Neural cell (in vitro differentiated cells): ENCODE measurements at regions not wholly inside any gene's neighbourhood (a gene's known extent, or its start where the extent isn't known, plus 50 kb on each side); places are given as distances from the start of the nearest gene placed in this dataset.

Source experiments
- H2AFZ ChIP-seq: fragments of 200-600, 300-800 bp; sonication (generic), shearing (Covaris generic); 2 replicates; pipeline ENCODE4 v1.6.0; 2014; ENCODE audit warnings: low read depth, mild to moderate bottlenecking, antibody characterized with exemption, low read length, moderate library complexity
- H3F3A ChIP-seq: fragments of 200-600 bp; shearing (Covaris generic); 2 replicates; pipeline ENCODE4 v1.6.1; 2016; ENCODE audit warnings: mild to moderate bottlenecking, moderate library complexity, mixed read lengths, antibody characterized with exemption, low read length; ENCODE audit not compliant: insufficient read depth, poor library complexity, severe bottlenecking
- H3K27ac ChIP-seq: fragments of 200-600, 300-800 bp; sonication (generic), shearing (Covaris generic); 2 replicates; pipeline ENCODE4 v1.5.1; 2014; ENCODE audit warnings: mild to moderate bottlenecking, low read length, moderate library complexity
- H3K27me3 ChIP-seq: fragments of 300-800, 200-600 bp; sonication (generic), shearing (Covaris generic); 2 replicates; pipeline ENCODE4 v1.6.0; 2014; ENCODE audit warnings: mild to moderate bottlenecking, low read depth, low read length, moderate library complexity; ENCODE audit not compliant: insufficient read depth
- H3K36me3 ChIP-seq: fragments of 300-800, 200-600 bp; sonication (generic), shearing (Covaris generic); 2 replicates; pipeline ENCODE4 v1.5.1; 2014; ENCODE audit warnings: mild to moderate bottlenecking, antibody characterized with exemption, low read length, moderate library complexity; ENCODE audit not compliant: insufficient read depth
- H3K4me2 ChIP-seq: fragments of 300-800, 200-600 bp; sonication (generic), shearing (Covaris generic); 2 replicates; pipeline ENCODE4 v1.6.0; 2014; ENCODE audit warnings: mild to moderate bottlenecking, low read length
- H3K4me3 ChIP-seq: fragments of 300-800, 200-600 bp; sonication (generic), shearing (Covaris generic); 2 replicates; pipeline ENCODE4 v1.5.1; 2014; ENCODE audit warnings: mild to moderate bottlenecking, low read length, moderate library complexity
- H3K79me2 ChIP-seq: fragments of 200-600 bp; shearing (Covaris generic); replicated peaks from 2 replicates; pipeline ENCODE4 v1.6.0; 2014; ENCODE audit warnings: mild to moderate bottlenecking, low read length, moderate library complexity; ENCODE audit not compliant: insufficient read depth
- H3K9ac ChIP-seq: fragments of 300-800, 200-600 bp; sonication (generic), shearing (Covaris generic); 2 replicates; pipeline ENCODE4 v1.6.1; 2016; ENCODE audit warnings: mild to moderate bottlenecking, low read length, mixed read lengths
- H3K9me2 ChIP-seq: fragments of 200-600 bp; shearing (Covaris generic); 2 replicates; pipeline ENCODE4 v1.6.1; 2016; ENCODE audit warnings: mild to moderate bottlenecking, low read length, mixed read lengths; ENCODE audit not compliant: insufficient read depth
- H3K9me3 ChIP-seq: fragments of 200-600, 300-800 bp; sonication (generic), shearing (Covaris generic); 2 replicates; pipeline ENCODE4 v1.6.1; 2016; ENCODE audit warnings: mild to moderate bottlenecking, mixed run types, low read length, moderate library complexity, mixed read lengths
- H4K20me1 ChIP-seq: fragments of 200-600 bp; shearing (Covaris generic); 2 replicates; pipeline ENCODE4 v1.6.1; 2016; ENCODE audit warnings: mild to moderate bottlenecking, mixed run types; ENCODE audit not compliant: insufficient read depth
- EP300 ChIP-seq: fragments of 450-650 bp; conservative IDR thresholded peaks from 2 replicates; pipeline ENCODE4 v1.6.1; 2014; ENCODE audit warnings: antibody characterized with exemption, mild to moderate bottlenecking, moderate library complexity; ENCODE audit not compliant: poor library complexity, severe bottlenecking
- EZH2 ChIP-seq: fragments of 200-600, 300-800 bp; shearing (Covaris generic), sonication (generic); IDR thresholded peaks from 2 replicates; pipeline ENCODE4 v1.6.1; 2014; ENCODE audit warnings: antibody characterized with exemption, low read length, borderline replicate concordance, mild to moderate bottlenecking; ENCODE audit not compliant: insufficient read depth, poor library complexity, severe bottlenecking
- MXI1 ChIP-seq: fragments of 450-650 bp; conservative IDR thresholded peaks from 2 replicates; pipeline ENCODE4 v1.6.1; 2014; ENCODE audit warnings: antibody characterized with exemption, mild to moderate bottlenecking; ENCODE audit not compliant: poor library complexity, severe bottlenecking
- POLR2AphosphoS5 ChIP-seq: IDR thresholded peaks from 2 replicates; pipeline ENCODE4 v1.6.1; 2012
- RAD21 ChIP-seq: fragments of 450-650 bp; conservative IDR thresholded peaks from 2 replicates; pipeline ENCODE4 v1.6.1; 2014; ENCODE audit warnings: antibody characterized with exemption, mild to moderate bottlenecking, moderate library complexity
- SMC3 ChIP-seq: fragments of 450-650 bp; conservative IDR thresholded peaks from 2 replicates; pipeline ENCODE4 v1.6.1; 2014; ENCODE audit warnings: antibody characterized with exemption, mild to moderate bottlenecking, moderate library complexity; ENCODE audit not compliant: poor library complexity
- TAF1 ChIP-seq: IDR thresholded peaks from 2 replicates; pipeline ENCODE4 v1.6.1; 2012; ENCODE audit warnings: low read depth
- TF ChIP-seq, protein P1 (sequence below): IDR thresholded peaks from 2 replicates; pipeline ENCODE4 v1.6.1; 2012; ENCODE audit warnings: borderline replicate concordance
- TF ChIP-seq, protein P2 (sequence below): fragments of 450-650 bp; IDR thresholded peaks from 2 replicates; pipeline ENCODE4 v1.5.1; 2014; ENCODE audit warnings: antibody characterized with exemption, mild to moderate bottlenecking, moderate library complexity; ENCODE audit not compliant: poor library complexity, severe bottlenecking

DNA sequence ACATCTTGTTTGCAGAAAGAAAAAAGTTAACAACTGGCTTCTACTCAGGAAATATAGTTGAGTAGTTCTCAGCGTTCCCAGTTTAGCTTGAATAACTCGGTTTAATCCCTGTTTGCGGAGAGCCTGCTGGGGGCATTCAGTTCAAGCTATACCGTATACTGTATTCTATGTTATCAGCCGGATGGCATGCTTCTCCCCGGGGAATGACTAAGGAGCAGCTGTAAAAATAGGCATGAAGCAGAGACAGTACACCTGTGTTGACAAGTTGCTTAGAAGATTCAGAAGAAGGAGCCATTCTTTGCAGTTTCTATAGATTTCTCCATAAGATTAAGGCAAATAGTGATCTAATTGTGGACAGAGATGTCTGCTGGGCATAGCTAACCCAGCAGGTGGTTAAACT, 267.8 kb upstream of the NCAM2 start:
- Histone ChIP-seq H3K9ac (no peak overlapping the region), H3K9me2 (no peaks in the 10 kb centered on the region), H4K20me1 (no peaks in the 10 kb centered on the region), H3K4me3 (no peak overlapping the region), H3K4me2 (no peak overlapping the region), H3K27ac (no peak overlapping the region), H3F3A (no peaks in the 10 kb centered on the region), H2AFZ (no peak overlapping the region), H3K36me3 (no peaks in the 10 kb centered on the region), H3K79me2 (no peaks in the 10 kb centered on the region), H3K27me3 (no peaks in the 10 kb centered on the region), H3K9me3 (no peaks in the 10 kb centered on the region)
- TF ChIP-seq RAD21: no peak
- TF ChIP-seq MXI1: no peak
- TF ChIP-seq, protein P1, sequence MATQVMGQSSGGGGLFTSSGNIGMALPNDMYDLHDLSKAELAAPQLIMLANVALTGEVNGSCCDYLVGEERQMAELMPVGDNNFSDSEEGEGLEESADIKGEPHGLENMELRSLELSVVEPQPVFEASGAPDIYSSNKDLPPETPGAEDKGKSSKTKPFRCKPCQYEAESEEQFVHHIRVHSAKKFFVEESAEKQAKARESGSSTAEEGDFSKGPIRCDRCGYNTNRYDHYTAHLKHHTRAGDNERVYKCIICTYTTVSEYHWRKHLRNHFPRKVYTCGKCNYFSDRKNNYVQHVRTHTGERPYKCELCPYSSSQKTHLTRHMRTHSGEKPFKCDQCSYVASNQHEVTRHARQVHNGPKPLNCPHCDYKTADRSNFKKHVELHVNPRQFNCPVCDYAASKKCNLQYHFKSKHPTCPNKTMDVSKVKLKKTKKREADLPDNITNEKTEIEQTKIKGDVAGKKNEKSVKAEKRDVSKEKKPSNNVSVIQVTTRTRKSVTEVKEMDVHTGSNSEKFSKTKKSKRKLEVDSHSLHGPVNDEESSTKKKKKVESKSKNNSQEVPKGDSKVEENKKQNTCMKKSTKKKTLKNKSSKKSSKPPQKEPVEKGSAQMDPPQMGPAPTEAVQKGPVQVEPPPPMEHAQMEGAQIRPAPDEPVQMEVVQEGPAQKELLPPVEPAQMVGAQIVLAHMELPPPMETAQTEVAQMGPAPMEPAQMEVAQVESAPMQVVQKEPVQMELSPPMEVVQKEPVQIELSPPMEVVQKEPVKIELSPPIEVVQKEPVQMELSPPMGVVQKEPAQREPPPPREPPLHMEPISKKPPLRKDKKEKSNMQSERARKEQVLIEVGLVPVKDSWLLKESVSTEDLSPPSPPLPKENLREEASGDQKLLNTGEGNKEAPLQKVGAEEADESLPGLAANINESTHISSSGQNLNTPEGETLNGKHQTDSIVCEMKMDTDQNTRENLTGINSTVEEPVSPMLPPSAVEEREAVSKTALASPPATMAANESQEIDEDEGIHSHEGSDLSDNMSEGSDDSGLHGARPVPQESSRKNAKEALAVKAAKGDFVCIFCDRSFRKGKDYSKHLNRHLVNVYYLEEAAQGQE: no peak
- TF ChIP-seq POLR2AphosphoS5: no peak
- TF ChIP-seq SMC3: no peak
- TF ChIP-seq, protein P2, sequence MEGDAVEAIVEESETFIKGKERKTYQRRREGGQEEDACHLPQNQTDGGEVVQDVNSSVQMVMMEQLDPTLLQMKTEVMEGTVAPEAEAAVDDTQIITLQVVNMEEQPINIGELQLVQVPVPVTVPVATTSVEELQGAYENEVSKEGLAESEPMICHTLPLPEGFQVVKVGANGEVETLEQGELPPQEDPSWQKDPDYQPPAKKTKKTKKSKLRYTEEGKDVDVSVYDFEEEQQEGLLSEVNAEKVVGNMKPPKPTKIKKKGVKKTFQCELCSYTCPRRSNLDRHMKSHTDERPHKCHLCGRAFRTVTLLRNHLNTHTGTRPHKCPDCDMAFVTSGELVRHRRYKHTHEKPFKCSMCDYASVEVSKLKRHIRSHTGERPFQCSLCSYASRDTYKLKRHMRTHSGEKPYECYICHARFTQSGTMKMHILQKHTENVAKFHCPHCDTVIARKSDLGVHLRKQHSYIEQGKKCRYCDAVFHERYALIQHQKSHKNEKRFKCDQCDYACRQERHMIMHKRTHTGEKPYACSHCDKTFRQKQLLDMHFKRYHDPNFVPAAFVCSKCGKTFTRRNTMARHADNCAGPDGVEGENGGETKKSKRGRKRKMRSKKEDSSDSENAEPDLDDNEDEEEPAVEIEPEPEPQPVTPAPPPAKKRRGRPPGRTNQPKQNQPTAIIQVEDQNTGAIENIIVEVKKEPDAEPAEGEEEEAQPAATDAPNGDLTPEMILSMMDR: no peak
- no peak for TF ChIP-seq EP300
- no peak for TF ChIP-seq EZH2
- TF ChIP-seq TAF1: no peak

DNA sequence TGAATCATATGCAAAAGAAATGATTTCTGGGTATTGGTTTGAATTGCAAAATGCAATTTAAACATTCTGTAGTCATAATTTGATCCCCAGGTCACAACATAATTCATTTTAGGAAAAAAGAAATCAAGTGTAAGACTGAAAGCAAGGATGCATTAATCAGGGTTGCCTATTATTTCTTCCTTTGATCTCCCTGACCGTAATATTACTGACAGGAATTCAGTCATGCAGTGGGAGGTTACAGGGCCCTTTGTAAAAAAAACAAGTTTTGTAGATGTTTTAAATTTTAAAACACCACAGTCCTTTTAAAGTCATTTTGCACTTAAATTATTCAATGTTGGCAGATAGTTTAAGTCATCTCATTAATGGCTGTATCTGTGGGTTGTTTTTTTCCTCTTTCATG, 263.0 kb upstream of the NCAM2 start:
- Histone ChIP-seq H3K4me2 (no peak overlapping the region), H3K27ac (no peak overlapping the region), H4K20me1 (no peaks in the 10 kb centered on the region), H3K79me2 (no peaks in the 10 kb centered on the region), H3K27me3 (no peaks in the 10 kb centered on the region), H3K9me3 (no peaks in the 10 kb centered on the region), H3K36me3 (no peaks in the 10 kb centered on the region), H2AFZ (no peak overlapping the region), H3F3A (no peaks in the 10 kb centered on the region), H3K9ac (no peak overlapping the region), H3K4me3 (no peak overlapping the region), H3K9me2 (no peaks in the 10 kb centered on the region)
- no peak for TF ChIP-seq SMC3
